Prostate gland (tissue), 2 donors: ENCODE measurements at regions not wholly inside any gene's neighbourhood (a gene's known extent, or its start where the extent isn't known, plus 50 kb on each side); places are given as distances from the start of the nearest gene placed in this dataset.
"Not testable (repeated sequence)": the region's sequence is repeated elsewhere in the genome, so short reads cannot be mapped to it uniquely, and the experiment has no call there.

Experiments used
- DNase-seq: peaks from one replicate; pipeline ENCODE4 v3.0.0-alpha.2; 2019; ENCODE audit warnings: low spot score
- H3K27ac ChIP-seq, 2 donors: fragments of 200-600 bp; sonication (generic); 2 replicates each; pipeline ENCODE4 v1.5.1; 2017 to 2019
- H3K27me3 ChIP-seq: fragments of 200-600 bp; sonication (generic); replicated peaks from 2 replicates; pipeline ENCODE4 v1.5.1; 2019; ENCODE audit not compliant: insufficient read depth
- H3K36me3 ChIP-seq, 2 donors: fragments of 200-600 bp; sonication (generic); 1 replicate in 1 of 2; 2 replicates in 1 of 2; pipeline versions ENCODE4 v1.5.1 to v1.8.1; 2017 to 2019
- H3K4me1 ChIP-seq: fragments of 200-600 bp; sonication (generic); replicated peaks from 2 replicates; pipeline ENCODE4 v1.5.1; 2019
- H3K4me3 ChIP-seq, 2 donors: fragments of 200-600 bp; sonication (generic); 2 replicates each; pipeline ENCODE4 v1.5.1; 2017 to 2019
- H3K9me3 ChIP-seq: fragments of 200-600 bp; sonication (generic); 2 replicates; pipeline ENCODE4 v1.5.1; 2017
- CTCF ChIP-seq, 4 experiments: fragments of 200-600 bp in 2 of 4; fragments of 450-650 bp in 2 of 4; sonication (generic) in 2 of 4; IDR thresholded peaks; 1 replicate in 3 of 4; 2 replicates in 1 of 4; pipeline ENCODE4 v1.5.1; 2016 to 2019; ENCODE audit warnings: antibody characterized with exemption in 4 of 4, mild to moderate bottlenecking in 2 of 4, moderate library complexity in 2 of 4
- POLR2A ChIP-seq: fragments of 450-650 bp; IDR thresholded peaks from one replicate; pipeline ENCODE4 v1.6.1; 2016; ENCODE audit warnings: antibody characterized with exemption, mild to moderate bottlenecking
- POLR2AphosphoS5 ChIP-seq: sonication (generic); formaldehyde crosslinking; IDR thresholded peaks from one replicate; pipeline ENCODE4 v1.6.1; 2017; ENCODE audit warnings: antibody characterized with exemption
- WGBS: methylation state at CpG from one replicate; pipeline ENCODE4 v1.1.5; 2018; 5-methylcytosine and 5-hydroxymethylcytosine counted together
- intact Hi-C: fragments of 100-400 bp; cut with DNase I; formaldehyde crosslinking; loops from one replicate; pipeline ENCODE4 v1.14.2; 2022

GRCh38 chr3:34678575-34678974, 880.1 kb downstream of the PDCD6IP start:
- no peak for TF ChIP-seq POLR2AphosphoS5
- no peak for TF ChIP-seq CTCF (IDR thresholded peaks at IDR 0.05)
- no peak for TF ChIP-seq POLR2A

DNA sequence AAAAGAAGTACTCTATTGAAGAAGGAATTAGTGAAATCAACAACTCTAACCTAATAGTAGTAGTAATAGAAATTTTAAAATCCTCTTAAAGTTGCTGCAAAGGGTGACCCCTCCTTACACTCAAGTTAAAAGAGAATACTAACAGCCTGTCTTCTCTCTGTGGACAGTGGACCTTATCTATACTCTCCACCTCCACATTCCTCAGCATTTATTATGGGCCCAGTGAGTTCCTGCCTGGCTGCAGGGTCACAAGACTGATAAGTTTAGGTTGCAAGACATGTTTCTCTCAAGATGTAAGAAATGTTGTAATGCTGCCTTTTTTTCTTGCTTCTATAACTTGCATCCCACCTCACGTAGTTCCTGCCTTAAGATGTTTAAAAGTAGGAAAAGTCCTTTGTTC, 880.6 kb downstream of the PDCD6IP start:
- H3K9me3 ChIP-seq, DNase-seq, H3K4me1 ChIP-seq, H3K4me3 ChIP-seq, H3K27me3 ChIP-seq, H3K27ac ChIP-seq, intact Hi-C loops, H3K36me3 ChIP-seq: not testable (repeated sequence)
- WGBS: 100% methylated on average over 1 of the region's 1 CpG

More at GRCh38 chr3:34678575-34678974, 880.1 kb downstream of the PDCD6IP start:
- Histone ChIP-seq H3K27ac (no peak overlapping the region), H3K4me3 (no peak overlapping the region), H3K36me3 (no peaks in the 10 kb centered on the region), H3K4me1 (no peaks in the 10 kb centered on the region), H3K27me3 (no peaks in the 10 kb centered on the region), H3K9me3 (no peaks in the 10 kb centered on the region)
- intact Hi-C loops: no loop called here
- DNase-seq: no peak

DNA sequence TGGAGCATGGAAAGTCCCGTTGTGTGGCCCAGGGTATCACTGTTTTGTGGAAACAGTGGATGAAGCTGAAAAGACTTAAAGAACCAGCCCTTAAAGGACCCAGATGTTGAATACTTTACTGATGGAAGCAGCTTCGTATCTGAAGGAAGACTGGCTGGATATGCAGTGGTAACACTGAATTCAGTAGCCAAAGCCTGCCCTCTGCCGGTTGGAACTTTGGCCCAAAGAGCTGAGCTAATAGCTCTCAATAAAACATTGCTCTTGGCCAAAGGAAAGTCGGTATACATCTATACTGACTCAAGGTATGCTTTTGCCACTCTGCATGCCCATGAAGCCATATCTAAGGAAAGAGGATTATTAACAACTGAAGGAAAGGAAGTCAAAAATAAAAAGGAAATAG, 885.4 kb downstream of the PDCD6IP start:
- intact Hi-C loops: loop anchor here (5.0 kb wide), 3 partner anchors 422 to 802 kb away; no protein-coding TSS in a partner anchor
- DNase-seq: peak; percentile 57

DNA sequence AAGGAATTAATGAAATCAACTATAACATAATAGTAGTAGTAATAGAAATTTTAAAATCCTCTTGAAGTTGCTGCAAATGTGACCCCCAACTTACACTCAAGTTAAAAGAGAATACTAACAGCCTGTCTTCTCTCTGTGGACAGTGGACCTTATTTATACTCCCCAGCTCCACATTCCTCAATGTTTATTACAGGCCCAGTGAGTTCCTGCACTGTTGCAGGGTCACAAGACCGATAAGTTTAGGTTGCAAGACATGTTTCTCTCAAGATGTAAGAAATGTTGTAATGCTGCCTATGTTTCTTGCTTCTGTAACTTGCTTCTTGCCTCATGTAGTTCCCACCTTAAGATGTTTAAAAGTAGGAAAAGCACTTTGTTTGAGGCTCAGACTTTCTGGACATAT, 888.1 kb downstream of the PDCD6IP start:
- no peak overlapping the region for H3K4me3 ChIP-seq
- TF ChIP-seq POLR2AphosphoS5: no peak
- H3K27me3 ChIP-seq: no peaks in the 10 kb centered on the region
- no peak overlapping the region for H3K27ac ChIP-seq
- DNase-seq: no peak
- intact Hi-C loops: no loop called here
- no peaks in the 10 kb centered on the region for H3K4me1 ChIP-seq
- no peaks in the 10 kb centered on the region for H3K36me3 ChIP-seq
- 73% methylated on average over 1 of the region's 1 CpG for WGBS
- no peaks in the 10 kb centered on the region for H3K9me3 ChIP-seq

More for the DNA sequence above, 885.4 kb downstream of the PDCD6IP start:
- Histone ChIP-seq H3K4me3 (no peak overlapping the region), H3K27me3 (no peaks in the 10 kb centered on the region), H3K4me1 (no peaks in the 10 kb centered on the region), H3K27ac (no peak overlapping the region), H3K9me3 (no peaks in the 10 kb centered on the region), H3K36me3 (no peaks in the 10 kb centered on the region)
- 40% methylated on average over 4 of the region's 4 CpGs for WGBS
- TF ChIP-seq POLR2AphosphoS5 (no peak), CTCF (IDR thresholded peaks at IDR 0.05) (peak in 3 of 4 experiments; percentile 55 to 62 (median 60))

GRCh38 chr3:34687671-34688070, 889.2 kb downstream of the PDCD6IP start:
- H3K4me1 ChIP-seq: no peaks in the 10 kb centered on the region
- no peaks in the 10 kb centered on the region for H3K36me3 ChIP-seq
- no peaks in the 10 kb centered on the region for H3K9me3 ChIP-seq
- H3K27me3 ChIP-seq: no peaks in the 10 kb centered on the region
- no peak overlapping the region for H3K4me3 ChIP-seq
- intact Hi-C loops: no loop called here
- H3K27ac ChIP-seq: no peak overlapping the region
- TF ChIP-seq POLR2A: no peak
- TF ChIP-seq CTCF (IDR thresholded peaks at IDR 0.05): no peak
- TF ChIP-seq POLR2AphosphoS5: no peak
- no peak for DNase-seq
- 69% methylated on average over 1 of the region's 1 CpG for WGBS

- 78% methylated on average over 4 of the region's 4 CpGs for WGBS
- no peak overlapping the region for H3K4me3 ChIP-seq
- no peaks in the 10 kb centered on the region for H3K4me1 ChIP-seq
- DNase-seq: no peak
- TF ChIP-seq POLR2A (no peak), POLR2AphosphoS5 (no peak), CTCF (IDR thresholded peaks at IDR 0.05) (no peak)
- H3K27me3 ChIP-seq: no peaks in the 10 kb centered on the region
- no peaks in the 10 kb centered on the region for H3K36me3 ChIP-seq
- H3K9me3 ChIP-seq: no peaks in the 10 kb centered on the region
- intact Hi-C loops: no loop called here
- H3K27ac ChIP-seq: no peak overlapping the region
Observed at GRCh38 chr3:34696831-34697230, 898.4 kb downstream of the PDCD6IP start.
